BLaER1 (cell line): ENCODE measurements at regions not wholly inside any gene's neighbourhood (a gene's known extent, or its start where the extent isn't known, plus 50 kb on each side); places are given as distances from the start of the nearest gene placed in this dataset.
"Not testable (repeated sequence)": the region's sequence is repeated elsewhere in the genome, so short reads cannot be mapped to it uniquely, and the experiment has no call there.

Experiments used
- H3K27ac ChIP-seq: shearing (Covaris generic); formaldehyde crosslinking; 2 replicates; pipeline ENCODE4 v1.8.1; 2022
- H3K27me3 ChIP-seq: shearing (Covaris generic); formaldehyde crosslinking; 2 replicates; pipeline ENCODE4 v1.8.1; 2022
- H3K36me3 ChIP-seq: shearing (Covaris generic); formaldehyde crosslinking; 2 replicates; pipeline ENCODE4 v1.8.1; 2022
- H3K4me1 ChIP-seq: shearing (Covaris generic); formaldehyde crosslinking; 2 replicates; pipeline ENCODE4 v1.8.1; 2022
- H3K4me2 ChIP-seq: shearing (Covaris generic); formaldehyde crosslinking; 2 replicates; pipeline ENCODE4 v1.8.1; 2022
- H3K4me3 ChIP-seq: shearing (Covaris generic); formaldehyde crosslinking; 2 replicates; pipeline ENCODE4 v1.8.1; 2022
- H3K9ac ChIP-seq: shearing (Covaris generic); formaldehyde crosslinking; 2 replicates; pipeline ENCODE4 v1.8.1; 2022
- H3K9me3 ChIP-seq: shearing (Covaris generic); formaldehyde crosslinking; 2 replicates; pipeline ENCODE4 v1.8.1; 2022
- H4K20me1 ChIP-seq: shearing (Covaris generic); formaldehyde crosslinking; 2 replicates; pipeline ENCODE4 v1.8.1; 2022
- Cebpa-rat ChIP-seq: shearing (Covaris generic); IDR thresholded peaks from 2 replicates; pipeline ENCODE4 v1.8.1; 2022

GRCh38 chr17:36848008-36848902 lies 89.0 kb upstream of the LHX1 start:
- Histone ChIP-seq H3K36me3 (no peaks in the 10 kb centered on the region), H3K4me3 (no peak overlapping the region), H3K9ac (no peak overlapping the region), H3K4me2 (peak overlapping the region; percentile 19), H3K27me3 (no peaks in the 10 kb centered on the region), H3K27ac (no peak overlapping the region), H3K9me3 (no peaks in the 10 kb centered on the region), H3K4me1 (peaks cover 47% of the 10 kb centered on the region), H4K20me1 (no peaks in the 10 kb centered on the region)
- no peak for TF ChIP-seq Cebpa-rat

- H3K9ac ChIP-seq, H3K36me3 ChIP-seq, H4K20me1 ChIP-seq, H3K4me3 ChIP-seq, H3K4me2 ChIP-seq, H3K27me3 ChIP-seq, H3K27ac ChIP-seq, H3K9me3 ChIP-seq: not testable (repeated sequence)
- peaks cover 54% of the 10 kb centered on the region for H3K4me1 ChIP-seq
Observed at GRCh38 chr17:36849020-36849419, 88.3 kb upstream of the LHX1 start.

GRCh38 chr17:36849871-36850348 lies 87.4 kb upstream of the LHX1 start:
- no peak for TF ChIP-seq Cebpa-rat
- Histone ChIP-seq H3K9ac (no peak overlapping the region), H3K27ac (peak overlapping the region; percentile 18), H3K4me1 (peaks cover 63% of the 10 kb centered on the region), H3K27me3 (no peaks in the 10 kb centered on the region), H3K36me3 (no peaks in the 10 kb centered on the region), H3K4me3 (no peak overlapping the region), H3K9me3 (no peaks in the 10 kb centered on the region), H4K20me1 (no peaks in the 10 kb centered on the region), H3K4me2 (peak overlapping the region; percentile 78)

- Histone ChIP-seq H3K4me3 (no peak overlapping the region), H3K9me3 (no peaks in the 10 kb centered on the region), H3K36me3 (no peaks in the 10 kb centered on the region), H3K27ac (0 out of 2 replicates have a peak overlapping the region, but pooled peaks have one; percentile 18), H4K20me1 (no peaks in the 10 kb centered on the region), H3K9ac (no peak overlapping the region), H3K27me3 (no peaks in the 10 kb centered on the region), H3K4me1 (peaks cover 70% of the 10 kb centered on the region), H3K4me2 (peak overlapping the region; percentile 78)
- TF ChIP-seq Cebpa-rat = no peak
Observed at GRCh38 chr17:36850790-36851189, 86.5 kb upstream of the LHX1 start.

GRCh38 chr17:36851250-36851649 lies 86.0 kb upstream of the LHX1 start:
- Histone ChIP-seq H3K27me3 (no peaks in the 10 kb centered on the region), H3K4me1 (peaks cover 70% of the 10 kb centered on the region), H3K4me3 (no peak overlapping the region), H3K9ac (no peak overlapping the region), H3K9me3 (no peaks in the 10 kb centered on the region), H3K27ac (no peak overlapping the region), H3K4me2 (peak overlapping the region; percentile 78; the same call in 1 of the 2 replicates), H4K20me1 (no peaks in the 10 kb centered on the region), H3K36me3 (no peaks in the 10 kb centered on the region)
- no peak for TF ChIP-seq Cebpa-rat

GRCh38 chr17:36852478-36852877 lies 84.8 kb upstream of the LHX1 start:
- not testable (repeated sequence) for H3K36me3 ChIP-seq, H3K27ac ChIP-seq, H3K4me3 ChIP-seq, H3K27me3 ChIP-seq, H3K9me3 ChIP-seq, H3K9ac ChIP-seq, H3K4me2 ChIP-seq, H4K20me1 ChIP-seq
- peaks cover 74% of the 10 kb centered on the region for H3K4me1 ChIP-seq

GRCh38 chr17:36854982-36855381 lies 82.3 kb upstream of the LHX1 start:
- H3K27me3 ChIP-seq = no peaks in the 10 kb centered on the region
- H4K20me1 ChIP-seq = no peaks in the 10 kb centered on the region
- H3K4me2 ChIP-seq = peak overlapping the region; percentile 83
- no peak overlapping the region for H3K4me3 ChIP-seq
- no peaks in the 10 kb centered on the region for H3K9me3 ChIP-seq
- TF ChIP-seq Cebpa-rat = no peak
- H3K27ac ChIP-seq = peak overlapping the region; percentile 63
- peaks cover 68% of the 10 kb centered on the region for H3K4me1 ChIP-seq
- peak overlapping the region; percentile 41; the same call in 1 of the 2 replicates for H3K9ac ChIP-seq
- no peaks in the 10 kb centered on the region for H3K36me3 ChIP-seq

GRCh38 chr17:36855459-36855858 lies 81.8 kb upstream of the LHX1 start:
- Histone ChIP-seq H4K20me1 (no peaks in the 10 kb centered on the region), H3K27ac (no peak overlapping the region)

GRCh38 chr17:36856222-36856621 lies 81.1 kb upstream of the LHX1 start:
- H3K9ac ChIP-seq = no peak overlapping the region
- H3K4me1 ChIP-seq = peaks cover 64% of the 10 kb centered on the region
- H3K27ac ChIP-seq = no peak overlapping the region
- peak overlapping the region; percentile 83; the same call in 1 of the 2 replicates for H3K4me2 ChIP-seq
- no peaks in the 10 kb centered on the region for H3K36me3 ChIP-seq
- H3K9me3 ChIP-seq = no peaks in the 10 kb centered on the region
- H3K4me3 ChIP-seq = no peak overlapping the region
- TF ChIP-seq Cebpa-rat = no peak
- no peaks in the 10 kb centered on the region for H3K27me3 ChIP-seq
- no peaks in the 10 kb centered on the region for H4K20me1 ChIP-seq

More at GRCh38 chr17:36855459-36855858, 81.8 kb upstream of the LHX1 start:
- TF ChIP-seq Cebpa-rat = no peak
- Histone ChIP-seq H3K9ac (no peak overlapping the region), H3K9me3 (no peaks in the 10 kb centered on the region), H3K4me2 (peak overlapping the region; percentile 83), H3K36me3 (no peaks in the 10 kb centered on the region), H3K27me3 (no peaks in the 10 kb centered on the region), H3K4me3 (no peak overlapping the region), H3K4me1 (peaks cover 68% of the 10 kb centered on the region)

GRCh38 chr17:36856903-36857381 lies 80.3 kb upstream of the LHX1 start:
- H3K27ac ChIP-seq = no peak overlapping the region
- no peak for TF ChIP-seq Cebpa-rat
- no peak overlapping the region for H3K4me2 ChIP-seq
- H3K4me1 ChIP-seq = peaks cover 64% of the 10 kb centered on the region
- no peaks in the 10 kb centered on the region for H3K9me3 ChIP-seq
- H3K36me3 ChIP-seq = no peaks in the 10 kb centered on the region
- H4K20me1 ChIP-seq = no peaks in the 10 kb centered on the region
- no peak overlapping the region for H3K4me3 ChIP-seq
- H3K27me3 ChIP-seq = no peaks in the 10 kb centered on the region
- H3K9ac ChIP-seq = no peak overlapping the region
